Liver (tissue), 3 donors: ENCODE measurements at regions not wholly inside any gene's neighbourhood (a gene's known extent, or its start where the extent isn't known, plus 50 kb on each side); places are given as distances from the start of the nearest gene placed in this dataset.

Experiments
- ATF3 ChIP-seq: IDR thresholded peaks from 2 replicates; pipeline ENCODE4 v1.6.1; 2016; ENCODE audit warnings: antibody characterized with exemption
- CTCF ChIP-seq: fragments of 150-350 bp; IDR thresholded peaks from 2 replicates; pipeline ENCODE4 v1.5.1; 2017; ENCODE audit warnings: improper control_type of control experiment, low read depth, low read length; ENCODE audit not compliant: missing input control
- GABPA ChIP-seq, 2 donors: IDR thresholded peaks in 1 of 2; conservative IDR thresholded peaks in 1 of 2; 2 replicates each; pipeline ENCODE4 v1.6.1; 2016; ENCODE audit warnings: antibody characterized with exemption in 2 of 2, mild to moderate bottlenecking in 1 of 2, moderate library complexity in 1 of 2
- HNF4A ChIP-seq, 2 donors: conservative IDR thresholded peaks; 2 replicates each; pipeline ENCODE4 v1.6.1; 2016; ENCODE audit warnings: antibody characterized with exemption in 2 of 2, mild to moderate bottlenecking in 2 of 2
- JUND ChIP-seq, 2 donors: IDR thresholded peaks; 2 replicates each; pipeline ENCODE4 v1.6.1; 2016; ENCODE audit warnings: antibody characterized with exemption in 2 of 2
- MAX ChIP-seq: IDR thresholded peaks from 2 replicates; pipeline ENCODE4 v1.6.1; 2016; ENCODE audit warnings: antibody characterized with exemption
- TAF1 ChIP-seq: conservative IDR thresholded peaks from 2 replicates; pipeline ENCODE4 v1.6.1; 2016; ENCODE audit warnings: antibody characterized with exemption, mild to moderate bottlenecking
- YY1 ChIP-seq: IDR thresholded peaks from 2 replicates; pipeline ENCODE4 v1.6.1; 2016; ENCODE audit warnings: antibody characterized with exemption, mild to moderate bottlenecking
- donor health status: healthy.
- donor health status: healthy.

- TF ChIP-seq CTCF, result no peak
- TF ChIP-seq TAF1, result no peak
- TF ChIP-seq MAX, result no peak
- TF ChIP-seq HNF4A (conservative IDR thresholded peaks at IDR 0.05), result no peak
- TF ChIP-seq YY1, result no peak
- TF ChIP-seq JUND (IDR thresholded peaks at IDR 0.05), result no peak
- no peak for TF ChIP-seq GABPA (IDR thresholded peaks at IDR 0.05 in 1 of 2, conservative IDR thresholded peaks at IDR 0.05 in 1 of 2)
- TF ChIP-seq ATF3, result no peak
Observed at GRCh38 chr21:16563116-16563515, 833.3 kb downstream of the USP25 start.
